H9 (cell line): ENCODE measurements at regions not wholly inside any gene's neighbourhood (a gene's known extent, or its start where the extent isn't known, plus 50 kb on each side); places are given as distances from the start of the nearest gene placed in this dataset.

Source experiments
- DNase-seq: peaks from one replicate; pipeline ENCODE4 v3.0.0-alpha.2; 2017
- H2AFZ ChIP-seq: one replicate; pipeline ENCODE4 v1.6.1; 2013; ENCODE audit warnings: mild to moderate bottlenecking, low read length, control low read depth, moderate library complexity
- H2AK5ac ChIP-seq: 2 replicates; pipeline ENCODE4 v1.6.1; 2013; ENCODE audit warnings: low read length, control low read depth, mixed read lengths; ENCODE audit not compliant: insufficient read length
- H2BK120ac ChIP-seq: one replicate; pipeline ENCODE4 v1.6.1; 2013; ENCODE audit warnings: low read depth, mild to moderate bottlenecking, low read length, control low read depth, inconsistent platforms; ENCODE audit not compliant: poor library complexity, severe bottlenecking
- H2BK12ac ChIP-seq: 2 replicates; pipeline ENCODE4 v1.6.1; 2013; ENCODE audit warnings: low read length, control low read depth, mixed read lengths, low read depth; ENCODE audit not compliant: insufficient read length
- H2BK15ac ChIP-seq: 2 replicates; pipeline ENCODE4 v1.6.1; 2013; ENCODE audit warnings: low read depth, low read length, control low read depth
- H2BK20ac ChIP-seq: one replicate; pipeline ENCODE4 v1.6.1; 2013; ENCODE audit warnings: low read depth, mild to moderate bottlenecking, low read length, control low read depth, inconsistent platforms; ENCODE audit not compliant: poor library complexity, severe bottlenecking
- H2BK5ac ChIP-seq: 2 replicates; pipeline ENCODE4 v1.6.1; 2013; ENCODE audit warnings: low read length, control low read depth, mixed read lengths; ENCODE audit not compliant: insufficient read length
- H3K14ac ChIP-seq: 2 replicates; pipeline ENCODE4 v1.6.1; 2013; ENCODE audit warnings: low read length, control low read depth; ENCODE audit not compliant: insufficient read depth
- H3K18ac ChIP-seq: 2 replicates; pipeline ENCODE4 v1.6.1; 2013; ENCODE audit warnings: low read depth, mild to moderate bottlenecking, mixed read lengths, low read length, control low read depth; ENCODE audit not compliant: insufficient read length
- H3K23ac ChIP-seq: 2 replicates; pipeline ENCODE4 v1.6.1; 2013; ENCODE audit warnings: low read length, control low read depth, mixed read lengths, low read depth; ENCODE audit not compliant: insufficient read length
- H3K23me2 ChIP-seq: 2 replicates; pipeline ENCODE4 v1.6.1; 2013; ENCODE audit warnings: low read depth, mild to moderate bottlenecking, mixed read lengths, low read length, control low read depth; ENCODE audit not compliant: insufficient read length, poor library complexity, severe bottlenecking
- H3K27ac ChIP-seq: 2 replicates; pipeline ENCODE4 v1.5.1; 2013; ENCODE audit warnings: low read length, control low read depth, mixed read lengths, low read depth; ENCODE audit not compliant: insufficient read length
- H3K27me3 ChIP-seq: 2 replicates; pipeline ENCODE4 v1.6.1; 2013; ENCODE audit warnings: low read length, control low read depth, inconsistent platforms; ENCODE audit not compliant: insufficient read depth
- H3K4ac ChIP-seq: 2 replicates; pipeline ENCODE4 v1.6.1; 2013; ENCODE audit warnings: low read depth, mild to moderate bottlenecking, control low read depth, inconsistent platforms, low read length, moderate library complexity
- H3K4me1 ChIP-seq: 2 replicates; pipeline ENCODE4 v1.6.1; 2013; ENCODE audit warnings: low read length, control low read depth, inconsistent platforms; ENCODE audit not compliant: insufficient read depth
- H3K4me2 ChIP-seq: 2 replicates; pipeline ENCODE4 v1.6.1; 2013; ENCODE audit warnings: low read length, control low read depth, mixed read lengths; ENCODE audit not compliant: insufficient read length, insufficient read depth
- H3K56ac ChIP-seq: 2 replicates; pipeline ENCODE4 v1.6.1; 2013; ENCODE audit warnings: low read depth, mild to moderate bottlenecking, mixed read lengths, low read length, control low read depth; ENCODE audit not compliant: insufficient read length
- H3K79me1 ChIP-seq: 2 replicates; pipeline ENCODE4 v1.6.1; 2013; ENCODE audit warnings: low read depth, mild to moderate bottlenecking, moderate library complexity, low read length, control low read depth, inconsistent platforms; ENCODE audit not compliant: insufficient read depth, poor library complexity, severe bottlenecking
- H3K79me2 ChIP-seq: 2 replicates; pipeline ENCODE4 v1.6.1; 2013; ENCODE audit warnings: low read length, control low read depth, inconsistent platforms; ENCODE audit not compliant: insufficient read depth
- H3K9ac ChIP-seq: 2 replicates; pipeline ENCODE4 v1.6.1; 2013; ENCODE audit warnings: low read length, control low read depth, mixed read lengths; ENCODE audit not compliant: insufficient read length; ENCODE audit errors: extremely low read depth
- H3K9me3 ChIP-seq: one replicate; pipeline ENCODE4 v1.6.1; 2013; ENCODE audit warnings: low read depth, low read length, inconsistent platforms; ENCODE audit not compliant: control insufficient read depth
- H3T11ph ChIP-seq: one replicate; pipeline ENCODE4 v1.6.1; 2013; ENCODE audit warnings: mild to moderate bottlenecking, low read length, control low read depth, inconsistent platforms
- H4K20me1 ChIP-seq: one replicate; pipeline ENCODE4 v1.6.1; 2013; ENCODE audit not compliant: control insufficient read depth, insufficient read length, insufficient read depth
- H4K5ac ChIP-seq: 2 replicates; pipeline ENCODE4 v1.6.1; 2013; ENCODE audit warnings: low read depth, mild to moderate bottlenecking, mixed read lengths, low read length, control low read depth; ENCODE audit not compliant: insufficient read length
- H4K8ac ChIP-seq: replicated peaks from 2 replicates; pipeline ENCODE4 v1.6.1; 2013; ENCODE audit warnings: low read length, control low read depth, mixed read lengths, low read depth; ENCODE audit not compliant: insufficient read length
- H4K91ac ChIP-seq: 2 replicates; pipeline ENCODE4 v1.6.1; 2013; ENCODE audit warnings: low read depth, mild to moderate bottlenecking, moderate library complexity, mixed read lengths, low read length, control low read depth; ENCODE audit not compliant: insufficient read length
- H3K27ac Mint-ChIP-seq, 3 experiments: 2 replicates in 2 of 3; 3 replicates in 1 of 3; pipeline ENCODE4 v1.8.0; 2020 to 2021; ENCODE audit warnings: mixed read lengths in 3 of 3, mild to moderate bottlenecking in 1 of 3, moderate library complexity in 1 of 3
- H3K27me3 Mint-ChIP-seq: 2 replicates; pipeline ENCODE4 v1.8.0; 2021; ENCODE audit warnings: low read depth, mild to moderate bottlenecking, moderate library complexity, mixed read lengths
- H3K36me3 Mint-ChIP-seq, 3 experiments: 2 replicates in 2 of 3; 3 replicates in 1 of 3; pipeline ENCODE4 v1.8.0; 2020 to 2021; ENCODE audit warnings: low read depth in 3 of 3, mixed read lengths in 3 of 3; ENCODE audit not compliant: insufficient read depth in 1 of 3
- H3K4me1 Mint-ChIP-seq, 2 experiments: 2 replicates each; pipeline ENCODE4 v1.8.0; 2020; ENCODE audit warnings: mixed read lengths in 2 of 2
- H3K4me3 Mint-ChIP-seq, 2 experiments: 2 replicates in 1 of 2; 3 replicates in 1 of 2; pipeline ENCODE4 v1.8.0; 2020 to 2021; ENCODE audit warnings: mild to moderate bottlenecking in 2 of 2, mixed read lengths in 2 of 2, moderate library complexity in 1 of 2
- H3K9me3 Mint-ChIP-seq, 2 experiments: 2 replicates in 1 of 2; 3 replicates in 1 of 2; pipeline ENCODE4 v1.8.0; 2020; ENCODE audit warnings: mild to moderate bottlenecking in 2 of 2, mixed read lengths in 2 of 2, moderate library complexity in 1 of 2
- WGBS: extraction: QIAGEN DNeasy Blood & Tissue Kit; methylation state at CpG from one replicate; pipeline ENCODE4 v1.1.7; 2013; ENCODE audit warnings: missing lambda C conversion rate, low lambda C conversion rate, mixed read lengths; ENCODE audit not compliant: insufficient read length; ENCODE audit errors: extremely low coverage; 5-methylcytosine and 5-hydroxymethylcytosine counted together
- TF ChIP-seq, protein P1 (sequence below): fragments of 200-600 bp; sonication (generic); conservative IDR thresholded peaks from 3 replicates; pipeline ENCODE4 v1.8.0; 2021; ENCODE audit warnings: antibody characterized with exemption, mild to moderate bottlenecking

- H2AFZ ChIP-seq: no peak overlapping the region
- no peaks in the 10 kb centered on the region for H3K4me1 ChIP-seq
- no peak overlapping the region for H3K27ac ChIP-seq
- H3K27me3 ChIP-seq: no peaks in the 10 kb centered on the region
- H2BK12ac ChIP-seq: no peak overlapping the region
- no peak overlapping the region for H2AK5ac ChIP-seq
- H4K8ac ChIP-seq: no peak overlapping the region
- no peaks in the 10 kb centered on the region for H3K36me3 Mint-ChIP-seq
- H3K23ac ChIP-seq: no peak overlapping the region
- no peaks in the 10 kb centered on the region for H3K79me1 ChIP-seq
- H4K20me1 ChIP-seq: no peaks in the 10 kb centered on the region
- no peaks in the 10 kb centered on the region for H3K23me2 ChIP-seq
- no peaks in the 10 kb centered on the region for H3K79me2 ChIP-seq
- no peak overlapping the region for H3K9ac ChIP-seq
- peak overlapping the region in 1 of 3 experiments; percentile 36; a peak in 2 of 7 replicates for H3K27ac Mint-ChIP-seq
- H3T11ph ChIP-seq: no peak overlapping the region
- no peak overlapping the region for H3K56ac ChIP-seq
- H4K91ac ChIP-seq: no peak overlapping the region
- H3K4me2 ChIP-seq: no peak overlapping the region
- no peak for DNase-seq
- no peak overlapping the region for H3K14ac ChIP-seq
- H2BK5ac ChIP-seq: no peak overlapping the region
- no peak overlapping the region for H2BK15ac ChIP-seq
- no peaks in the 10 kb centered on the region for H3K9me3 ChIP-seq
- H4K5ac ChIP-seq: no peak overlapping the region
- H3K4me3 Mint-ChIP-seq: no peak overlapping the region
- no peak overlapping the region for H3K4ac ChIP-seq
- peaks cover 3 to 4% of the 10 kb centered on the region in 2 experiments; a peak in 4 of 5 replicates for H3K9me3 Mint-ChIP-seq
- no peak overlapping the region for H2BK20ac ChIP-seq
- peaks cover 12 to 19% of the 10 kb centered on the region in 2 experiments for H3K4me1 Mint-ChIP-seq
- peaks cover 8% of the 10 kb centered on the region; the same call in 1 of the 2 replicates for H3K27me3 Mint-ChIP-seq
- H2BK120ac ChIP-seq: no peak overlapping the region
- WGBS: no CpG with 5 or more reads among the region's 2 CpGs
- no peak overlapping the region for H3K18ac ChIP-seq
- TF ChIP-seq, protein P1, sequence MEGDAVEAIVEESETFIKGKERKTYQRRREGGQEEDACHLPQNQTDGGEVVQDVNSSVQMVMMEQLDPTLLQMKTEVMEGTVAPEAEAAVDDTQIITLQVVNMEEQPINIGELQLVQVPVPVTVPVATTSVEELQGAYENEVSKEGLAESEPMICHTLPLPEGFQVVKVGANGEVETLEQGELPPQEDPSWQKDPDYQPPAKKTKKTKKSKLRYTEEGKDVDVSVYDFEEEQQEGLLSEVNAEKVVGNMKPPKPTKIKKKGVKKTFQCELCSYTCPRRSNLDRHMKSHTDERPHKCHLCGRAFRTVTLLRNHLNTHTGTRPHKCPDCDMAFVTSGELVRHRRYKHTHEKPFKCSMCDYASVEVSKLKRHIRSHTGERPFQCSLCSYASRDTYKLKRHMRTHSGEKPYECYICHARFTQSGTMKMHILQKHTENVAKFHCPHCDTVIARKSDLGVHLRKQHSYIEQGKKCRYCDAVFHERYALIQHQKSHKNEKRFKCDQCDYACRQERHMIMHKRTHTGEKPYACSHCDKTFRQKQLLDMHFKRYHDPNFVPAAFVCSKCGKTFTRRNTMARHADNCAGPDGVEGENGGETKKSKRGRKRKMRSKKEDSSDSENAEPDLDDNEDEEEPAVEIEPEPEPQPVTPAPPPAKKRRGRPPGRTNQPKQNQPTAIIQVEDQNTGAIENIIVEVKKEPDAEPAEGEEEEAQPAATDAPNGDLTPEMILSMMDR: no peak
Observed at GRCh38 chr14:50014809-50015430, 101.5 kb downstream of the VCPKMT start.
